Coronary artery (tissue), 2 donors: ENCODE measurements at regions not wholly inside any gene's neighbourhood (a gene's known extent, or its start where the extent isn't known, plus 50 kb on each side); places are given as distances from the start of the nearest gene placed in this dataset.

Experiments used
- DNase-seq: peaks from one replicate; pipeline ENCODE4 v3.0.0-alpha.2; 2017; ENCODE audit warnings: low spot score
- H3K27ac ChIP-seq, 2 donors: fragments of 200-600 bp; sonication (generic); one replicate each; pipeline ENCODE4 v1.5.1; 2016 to 2019
- H3K4me3 ChIP-seq: fragments of 200-600 bp; sonication (generic); 2 replicates; pipeline ENCODE4 v1.5.1; 2016; ENCODE audit warnings: mild to moderate bottlenecking, moderate library complexity
- TF ChIP-seq, protein P1 (sequence below): fragments of 200-600 bp; sonication (generic); IDR thresholded peaks from one replicate; pipeline ENCODE4 v1.5.1; 2019; ENCODE audit warnings: antibody characterized with exemption

DNA sequence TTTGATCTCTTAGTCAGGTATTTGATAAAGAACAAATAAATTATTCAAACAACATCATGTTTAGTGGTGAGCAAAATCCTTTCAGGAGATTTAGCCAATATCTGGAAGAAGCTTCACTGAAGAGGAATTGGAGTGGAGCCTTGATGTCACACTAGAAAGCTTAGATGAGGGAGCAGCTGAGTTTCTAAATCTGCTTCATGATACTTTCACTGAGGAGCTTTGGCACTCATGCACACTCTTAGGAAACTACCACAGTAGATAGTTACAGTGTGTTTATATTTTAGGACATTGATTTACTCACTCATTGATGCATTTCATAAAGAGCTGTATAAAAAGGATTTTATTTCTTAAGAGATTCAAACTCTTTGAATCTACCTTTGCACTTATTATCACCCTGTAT is 366.2 kb upstream of the BTBD3 start:
- no peak overlapping the region for H3K27ac ChIP-seq

DNA sequence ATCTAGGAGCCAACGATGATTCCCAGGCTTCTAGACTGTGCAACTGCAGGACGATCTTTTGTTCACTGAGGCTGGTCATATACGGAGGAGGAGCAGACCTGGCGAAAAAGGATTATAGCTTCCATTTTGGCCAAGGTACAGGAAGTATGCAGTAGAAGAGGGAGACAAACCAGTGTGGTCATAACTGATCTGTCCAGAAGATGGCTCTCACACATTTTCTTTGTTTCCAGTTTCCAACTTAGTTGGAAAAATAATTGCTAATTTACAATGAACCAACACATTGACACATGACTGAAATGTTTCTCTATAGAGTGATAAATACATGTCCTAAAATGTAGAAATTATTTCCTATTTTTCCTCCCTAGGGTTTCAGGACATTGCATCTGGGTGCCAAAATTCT is 364.1 kb upstream of the BTBD3 start:
- TF ChIP-seq, protein P1, sequence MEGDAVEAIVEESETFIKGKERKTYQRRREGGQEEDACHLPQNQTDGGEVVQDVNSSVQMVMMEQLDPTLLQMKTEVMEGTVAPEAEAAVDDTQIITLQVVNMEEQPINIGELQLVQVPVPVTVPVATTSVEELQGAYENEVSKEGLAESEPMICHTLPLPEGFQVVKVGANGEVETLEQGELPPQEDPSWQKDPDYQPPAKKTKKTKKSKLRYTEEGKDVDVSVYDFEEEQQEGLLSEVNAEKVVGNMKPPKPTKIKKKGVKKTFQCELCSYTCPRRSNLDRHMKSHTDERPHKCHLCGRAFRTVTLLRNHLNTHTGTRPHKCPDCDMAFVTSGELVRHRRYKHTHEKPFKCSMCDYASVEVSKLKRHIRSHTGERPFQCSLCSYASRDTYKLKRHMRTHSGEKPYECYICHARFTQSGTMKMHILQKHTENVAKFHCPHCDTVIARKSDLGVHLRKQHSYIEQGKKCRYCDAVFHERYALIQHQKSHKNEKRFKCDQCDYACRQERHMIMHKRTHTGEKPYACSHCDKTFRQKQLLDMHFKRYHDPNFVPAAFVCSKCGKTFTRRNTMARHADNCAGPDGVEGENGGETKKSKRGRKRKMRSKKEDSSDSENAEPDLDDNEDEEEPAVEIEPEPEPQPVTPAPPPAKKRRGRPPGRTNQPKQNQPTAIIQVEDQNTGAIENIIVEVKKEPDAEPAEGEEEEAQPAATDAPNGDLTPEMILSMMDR, result no peak
- Histone ChIP-seq H3K27ac (no peak overlapping the region), H3K4me3 (no peak overlapping the region)
- no peak for DNase-seq

More for the DNA sequence above, 366.2 kb upstream of the BTBD3 start:
- no peak for DNase-seq
- TF ChIP-seq, protein P1, result no peak
- H3K4me3 ChIP-seq, result no peak overlapping the region

DNA sequence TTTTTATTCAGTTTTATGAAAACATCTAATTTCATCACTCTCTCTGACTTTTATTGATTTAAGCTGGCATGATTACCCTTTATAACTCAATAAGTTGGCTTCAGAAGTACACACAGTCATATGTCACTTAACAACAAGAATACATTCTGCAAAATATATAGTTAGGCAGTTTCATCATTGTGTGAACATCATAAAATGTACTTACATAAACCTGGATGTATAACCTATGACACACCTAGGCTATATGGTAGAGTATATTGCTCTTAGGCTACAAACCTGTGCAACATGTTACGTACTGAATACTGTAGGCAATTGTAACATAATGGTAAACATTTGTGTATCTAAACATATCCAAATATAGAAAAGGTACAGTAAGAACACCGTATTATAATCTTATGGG is 362.2 kb upstream of the BTBD3 start:
- no peak for DNase-seq
- TF ChIP-seq, protein P1, result no peak
- H3K4me3 ChIP-seq, result no peak overlapping the region
- no peak overlapping the region for H3K27ac ChIP-seq

DNA sequence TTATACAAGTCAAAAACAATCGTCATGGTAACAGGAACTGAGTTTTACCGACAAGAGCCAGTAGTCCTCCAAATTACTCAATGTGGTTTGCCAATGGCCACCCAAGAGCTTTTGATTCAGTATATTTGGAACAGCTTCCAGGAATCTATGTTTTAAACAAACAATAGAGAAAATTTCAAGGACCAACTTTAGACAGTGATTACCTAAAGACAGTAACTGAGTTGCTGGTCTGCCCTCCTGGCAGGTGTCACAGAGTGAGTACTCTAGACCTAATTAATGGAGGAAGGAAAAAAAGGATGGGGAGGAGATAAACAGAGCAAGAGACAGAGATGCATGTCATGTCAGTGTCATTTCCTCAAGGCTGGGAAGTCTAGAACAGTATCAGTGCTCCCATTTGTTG is 361.3 kb upstream of the BTBD3 start:
- Histone ChIP-seq H3K27ac (no peak overlapping the region), H3K4me3 (no peak overlapping the region)
- DNase-seq, result no peak
- TF ChIP-seq, protein P1, result no peak

DNA sequence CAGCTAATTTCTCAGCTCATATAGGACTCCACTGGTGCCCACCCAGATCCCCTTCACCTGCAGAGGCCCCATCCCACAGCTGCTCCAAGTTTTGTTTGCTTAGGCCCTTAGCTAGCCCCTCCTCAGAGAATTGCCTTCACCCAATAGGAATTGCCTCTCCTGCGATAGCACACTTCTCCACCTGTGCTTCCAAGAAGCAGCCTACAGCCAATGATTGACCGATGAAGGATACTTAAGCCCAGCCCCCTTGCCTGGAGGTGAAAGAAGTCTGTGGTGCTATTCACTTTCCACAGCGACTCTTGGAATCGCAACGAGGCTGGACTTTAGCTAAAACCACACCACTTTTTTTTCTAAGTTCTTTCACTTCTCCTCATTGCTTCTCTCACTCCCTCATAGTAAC is 353.2 kb upstream of the BTBD3 start:
- no peak overlapping the region for H3K27ac ChIP-seq
- H3K4me3 ChIP-seq, result no peak overlapping the region
- DNase-seq, result no peak
- TF ChIP-seq, protein P1, result no peak

DNA sequence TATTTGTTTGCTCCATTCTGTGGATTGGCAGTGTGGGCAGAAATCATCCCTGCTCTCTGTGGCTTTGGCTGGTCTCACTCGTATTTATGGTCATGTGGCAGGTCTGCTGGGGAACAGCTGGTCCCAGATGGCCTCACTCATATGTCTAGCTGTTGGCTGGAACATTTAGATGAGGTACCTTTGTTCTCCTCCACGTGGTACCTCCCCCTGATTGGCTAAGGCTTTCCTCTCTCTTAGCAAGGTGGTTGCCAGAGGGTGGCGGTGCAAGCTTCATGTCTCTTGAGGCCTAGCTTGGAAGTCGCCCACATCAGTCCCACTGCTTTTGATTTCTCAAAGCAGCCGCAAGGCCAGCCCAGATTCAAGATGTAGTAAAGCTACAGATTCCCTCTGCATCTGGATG is 348.5 kb upstream of the BTBD3 start:
- Histone ChIP-seq H3K27ac (no peak overlapping the region), H3K4me3 (no peak overlapping the region)
- DNase-seq, result no peak
- TF ChIP-seq, protein P1, result no peak

DNA sequence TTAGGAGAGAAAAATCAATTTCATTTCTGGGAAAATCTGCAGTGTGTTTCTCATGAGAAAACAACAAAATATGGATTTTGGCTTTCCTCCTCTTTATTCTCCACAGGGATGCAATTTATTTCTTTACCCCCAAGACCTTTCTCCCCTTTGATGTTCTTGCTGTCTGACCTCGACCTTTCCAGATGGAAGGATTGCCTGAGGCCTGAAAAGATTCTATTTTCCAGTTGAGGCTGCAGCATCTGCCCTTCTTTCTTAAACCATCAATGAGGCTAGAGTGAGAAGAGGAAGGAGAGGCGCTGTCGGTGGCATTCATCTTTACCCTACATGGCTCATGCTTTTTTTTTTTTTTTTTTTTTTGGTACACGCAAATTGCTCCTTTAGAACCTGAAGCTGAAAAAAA is 344.2 kb upstream of the BTBD3 start:
- no peak overlapping the region for H3K27ac ChIP-seq
- TF ChIP-seq, protein P1, result no peak
- DNase-seq, result no peak

More for the DNA sequence above, 344.2 kb upstream of the BTBD3 start:
- H3K4me3 ChIP-seq, result no peak overlapping the region
